Neural cell (in vitro differentiated cells): ENCODE measurements at regions not wholly inside any gene's neighbourhood (a gene's known extent, or its start where the extent isn't known, plus 50 kb on each side); places are given as distances from the start of the nearest gene placed in this dataset.

ENCODE experiments used
- CTCF ChIP-seq: fragments of 450-650 bp; IDR thresholded peaks from 2 replicates; pipeline ENCODE4 v1.5.1; 2014; ENCODE audit warnings: antibody characterized with exemption, mild to moderate bottlenecking, moderate library complexity; ENCODE audit not compliant: poor library complexity, severe bottlenecking
- POLR2AphosphoS5 ChIP-seq: IDR thresholded peaks from 2 replicates; pipeline ENCODE4 v1.6.1; 2012

- no peak for TF ChIP-seq CTCF
- no peak for TF ChIP-seq POLR2AphosphoS5
These were observed 272.9 kb downstream of the BRD1 start for GRCh38 chr22:49554741-49555140.
